GM21737 (cell line): ENCODE measurements at regions not wholly inside any gene's neighbourhood (a gene's known extent, or its start where the extent isn't known, plus 50 kb on each side); places are given as distances from the start of the nearest gene placed in this dataset.
"Not testable (repeated sequence)": the region's sequence is repeated elsewhere in the genome, so short reads cannot be mapped to it uniquely, and the experiment has no call there.

ENCODE experiments used
- ATAC-seq: cut with Tn5 transposase; IDR thresholded peaks from one replicate; pipeline ENCODE4 v1.9.1; 2021; ENCODE audit warnings: mild to moderate bottlenecking, moderate library complexity; ENCODE audit not compliant: unreplicated experiment

- no peak for ATAC-seq
Observed at GRCh38 chr1:70553567-70553956, 142.5 kb downstream of the CTH start.

GRCh38 chr1:70554341-70554740 is 143.3 kb downstream of the CTH start:
- no peak for ATAC-seq

- no peak for ATAC-seq
Observed at GRCh38 chr1:70556541-70556940, 145.5 kb downstream of the CTH start.

- no peak for ATAC-seq
Observed at GRCh38 chr1:70567167-70567566, 156.1 kb downstream of the CTH start.

- no peak for ATAC-seq
Observed at GRCh38 chr1:70571191-70571590, 160.1 kb downstream of the CTH start.

- ATAC-seq = no peak
Observed at GRCh38 chr1:70573317-70573843, 162.3 kb downstream of the CTH start.

GRCh38 chr1:70581661-70582060 is 170.6 kb downstream of the CTH start:
- no peak for ATAC-seq

GRCh38 chr1:70583522-70583921 is 172.5 kb downstream of the CTH start:
- peak; percentile 97 for ATAC-seq

GRCh38 chr1:70586046-70586445 is 175.0 kb downstream of the CTH start:
- ATAC-seq = no peak

GRCh38 chr1:70587872-70588366 is 176.9 kb downstream of the CTH start:
- no peak for ATAC-seq

- ATAC-seq = not testable (repeated sequence)
Observed at GRCh38 chr1:70593551-70593950, 182.5 kb downstream of the CTH start.

- ATAC-seq = no peak
Observed at GRCh38 chr1:70608815-70609214, 197.7 kb downstream of the CTH start.

- not testable (repeated sequence) for ATAC-seq
Observed at GRCh38 chr1:70610164-70610563, 199.1 kb downstream of the CTH start.

GRCh38 chr1:70616946-70617345 is 205.9 kb downstream of the CTH start:
- ATAC-seq = no peak

GRCh38 chr1:70617728-70618127 is 206.7 kb downstream of the CTH start:
- no peak for ATAC-seq

- no peak for ATAC-seq
Observed at GRCh38 chr1:70627910-70628309, 216.8 kb downstream of the CTH start.

GRCh38 chr1:70628973-70629372 is 217.9 kb downstream of the CTH start:
- ATAC-seq = no peak

GRCh38 chr1:70633004-70633403 is 221.9 kb downstream of the CTH start:
- ATAC-seq = no peak

- no peak for ATAC-seq
Observed at GRCh38 chr1:70635868-70636267, 224.8 kb downstream of the CTH start.

- ATAC-seq = no peak
Observed at GRCh38 chr1:70641868-70642267, 230.8 kb downstream of the CTH start.

- ATAC-seq = no peak
Observed at GRCh38 chr1:70656361-70656760, 245.3 kb downstream of the CTH start.

GRCh38 chr1:70659891-70660290 is 248.8 kb downstream of the CTH start:
- ATAC-seq = no peak

- no peak for ATAC-seq
Observed at GRCh38 chr1:70666381-70667140, 255.5 kb downstream of the CTH start.
